ENCODE measurements at regions not wholly inside any gene's neighbourhood (a gene's known extent, or its start where the extent isn't known, plus 50 kb on each side); places are given as distances from the start of the nearest gene placed in this dataset.
"Not testable (repeated sequence)": the region's sequence is repeated elsewhere in the genome, so short reads cannot be mapped to it uniquely, and the experiment has no call there.

DNA sequence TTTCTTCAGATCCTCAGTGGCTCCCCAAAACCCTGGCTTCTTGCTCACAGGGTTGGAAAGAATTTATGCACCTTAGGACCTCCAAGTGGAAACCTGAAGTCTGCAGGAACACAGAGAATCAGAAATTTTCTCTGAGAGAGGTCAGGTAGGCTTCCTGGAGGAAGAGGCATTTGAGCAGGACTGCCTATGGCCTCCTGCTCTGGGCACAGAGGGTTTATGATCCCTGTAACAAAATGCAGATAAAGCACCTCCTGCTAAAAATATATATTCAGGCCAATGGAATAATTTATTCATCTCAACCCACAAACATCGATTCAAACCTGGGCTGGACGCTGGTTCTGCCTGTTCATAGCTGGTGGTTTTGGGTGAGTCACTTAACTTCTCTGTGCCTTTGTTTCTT, 68.1 kb upstream of the FGF3 start:
- DNase-seq (ENCODE audit: low spot score), result no peak

DNA sequence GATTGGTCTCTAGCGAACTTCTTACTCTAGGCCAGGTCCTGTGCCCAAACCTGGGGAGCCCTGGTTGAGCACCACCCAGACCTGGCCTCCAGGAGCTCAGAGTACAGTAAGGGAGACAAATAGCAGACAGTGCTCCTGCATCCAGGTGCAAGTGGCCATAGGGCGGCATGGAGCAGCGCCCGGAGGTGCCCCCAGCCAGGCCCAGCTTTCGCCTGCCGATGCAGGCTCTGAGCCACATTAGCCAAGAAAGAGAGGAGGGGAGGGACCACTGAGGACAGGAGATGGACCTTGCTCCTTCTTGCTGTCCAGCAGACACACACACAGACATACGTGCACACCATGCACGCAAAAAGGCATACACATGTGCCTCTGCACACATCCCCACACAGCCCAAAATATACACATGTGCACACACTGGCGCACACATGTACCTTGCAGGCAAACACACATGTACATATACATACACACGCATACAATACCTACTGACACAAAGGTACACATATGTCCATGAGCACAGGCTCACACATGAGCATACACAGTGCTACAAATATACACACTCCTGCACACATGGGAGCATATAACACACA, 68.7 kb upstream of the FGF3 start:
- DNase-seq (ENCODE audit: low spot score), result no peak

DNA sequence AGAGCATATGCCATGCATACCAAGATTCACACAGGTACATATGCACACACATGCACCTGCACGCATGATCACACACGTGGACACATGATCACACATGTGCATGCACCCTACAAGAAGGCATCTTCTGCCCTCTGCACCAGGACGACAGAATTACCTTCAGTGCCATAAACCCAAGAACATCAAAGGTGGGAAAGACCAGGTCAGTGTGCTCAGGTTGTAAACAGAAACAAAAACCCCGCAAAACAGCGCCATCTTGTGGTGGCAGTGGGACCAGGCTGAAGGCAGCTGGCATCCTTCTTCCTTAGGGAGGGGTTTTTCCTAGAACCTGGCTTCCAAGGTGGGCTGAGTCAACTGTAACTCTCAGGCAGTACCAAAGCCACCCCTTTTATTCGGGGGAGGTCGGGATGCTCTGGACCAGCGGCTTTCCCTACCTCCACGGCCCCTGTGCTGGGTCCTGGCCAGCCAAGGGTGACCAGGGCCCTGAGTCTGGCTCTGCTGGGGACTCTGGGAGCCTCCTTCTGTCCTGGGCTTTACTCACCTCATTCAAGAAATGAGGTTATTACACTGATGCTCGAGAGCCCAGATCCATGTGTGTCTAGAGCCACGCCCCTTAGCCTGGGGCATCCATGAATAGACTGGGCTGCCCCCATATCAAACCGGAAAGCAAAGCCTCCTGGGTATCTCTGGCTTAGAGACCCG, 69.4 kb upstream of the FGF3 start:
- DNase-seq (ENCODE audit: low spot score), result peak; percentile 62

DNA sequence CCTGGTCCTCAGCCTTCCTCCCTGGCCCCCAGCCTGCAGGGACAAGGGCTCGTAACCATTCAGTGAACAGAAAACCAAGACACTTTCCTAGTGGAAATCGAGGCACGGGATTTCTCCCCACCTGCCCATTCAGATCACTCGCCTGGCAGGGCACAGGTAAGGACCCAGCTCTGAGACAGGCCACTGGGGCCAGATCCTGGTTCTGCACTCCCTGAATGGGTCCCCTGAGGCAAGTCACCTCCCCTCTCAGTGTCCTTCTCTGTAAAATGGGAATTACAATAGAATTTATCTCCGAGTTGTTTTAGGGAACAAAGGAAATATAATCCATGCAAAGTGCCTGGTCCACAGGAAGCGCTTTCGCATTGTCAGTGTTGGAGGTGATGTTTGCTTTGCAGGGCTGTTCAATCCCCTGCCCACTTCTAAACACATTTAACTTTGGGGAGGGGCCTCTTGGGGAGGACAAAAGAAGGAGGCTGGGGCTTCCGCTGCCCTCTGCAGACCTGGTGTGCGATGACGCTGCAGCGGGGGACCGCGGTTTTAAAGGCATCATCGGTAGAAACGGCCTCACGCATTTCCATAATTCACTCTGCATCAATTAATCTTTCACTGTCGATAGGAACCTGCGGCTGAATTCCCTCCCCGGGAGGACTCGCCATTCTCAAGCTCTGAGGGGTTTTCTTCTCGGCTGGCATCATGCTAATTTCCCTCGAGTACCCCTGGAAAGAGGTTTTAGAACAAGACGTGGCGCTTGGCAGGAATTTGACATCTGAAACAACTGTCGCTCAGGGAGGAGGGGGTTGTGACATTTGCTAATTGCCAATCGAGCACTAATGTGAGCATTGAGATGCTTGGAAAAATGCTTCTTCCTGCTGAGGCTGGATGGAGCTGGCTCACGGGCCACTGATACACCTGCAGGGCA, 70.4 kb upstream of the FGF3 start:
- DNase-seq (ENCODE audit: low spot score), result no peak

DNA sequence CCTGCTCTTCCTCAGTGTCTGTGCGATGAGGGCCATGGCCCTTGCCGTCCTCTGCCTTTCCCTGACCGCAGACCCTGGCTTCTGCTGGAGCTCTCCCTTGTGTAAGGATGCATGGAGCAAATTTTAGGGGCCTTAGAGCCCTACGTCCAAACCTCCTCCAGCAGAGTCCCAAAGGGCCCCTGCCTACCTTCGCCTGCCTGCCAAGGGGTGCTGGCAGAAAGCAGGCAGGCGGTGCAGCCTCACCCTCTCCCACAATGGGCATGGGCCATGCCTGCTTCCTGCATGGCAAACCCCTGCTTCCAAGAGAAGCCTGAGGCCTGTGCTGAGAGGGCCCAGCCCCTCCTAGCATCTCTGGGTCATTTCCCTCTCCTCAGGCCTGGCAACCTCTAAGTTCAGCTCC, 71.3 kb upstream of the FGF3 start:
- DNase-seq (ENCODE audit: low spot score), result no peak

DNA sequence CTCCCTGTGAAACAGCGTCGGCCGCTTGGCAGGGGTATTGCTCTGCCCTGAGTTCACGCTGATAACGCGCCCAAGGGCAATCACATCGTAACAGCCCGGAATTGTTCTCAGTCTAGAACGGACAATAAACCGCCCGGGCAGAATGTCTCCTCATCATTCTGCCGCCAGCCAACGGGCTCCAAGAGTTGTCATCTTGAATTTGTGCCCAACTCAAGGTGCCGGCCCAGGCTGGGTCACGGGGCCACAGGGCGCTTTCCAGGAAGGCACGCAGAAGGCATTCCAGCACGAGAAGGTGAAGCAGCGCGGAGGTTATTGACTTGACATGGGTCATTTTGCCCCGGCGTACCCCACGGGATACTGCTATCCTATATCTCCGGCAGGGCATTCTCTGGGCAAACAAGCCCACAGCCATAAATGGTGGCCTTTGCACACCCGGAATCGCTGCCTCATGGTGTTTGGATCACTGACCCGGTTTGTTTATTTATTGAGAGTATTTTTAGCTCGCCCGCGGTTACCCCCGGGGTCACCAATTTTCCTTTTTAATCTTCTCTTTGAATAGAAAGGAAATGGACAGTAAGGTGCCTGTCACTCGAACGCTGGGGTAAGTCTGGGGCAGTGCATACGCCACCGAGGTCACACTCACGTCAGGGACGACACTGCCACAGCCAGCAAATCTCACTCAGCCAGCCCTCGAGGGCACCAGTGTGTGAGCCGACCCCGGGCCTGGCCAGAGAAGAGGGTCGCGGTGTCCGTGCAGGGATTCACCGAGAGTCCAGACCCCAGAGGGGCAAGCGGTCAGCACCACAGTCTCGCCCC, 72.4 kb upstream of the FGF3 start:
- no peak for DNase-seq (ENCODE audit: low spot score)

DNA sequence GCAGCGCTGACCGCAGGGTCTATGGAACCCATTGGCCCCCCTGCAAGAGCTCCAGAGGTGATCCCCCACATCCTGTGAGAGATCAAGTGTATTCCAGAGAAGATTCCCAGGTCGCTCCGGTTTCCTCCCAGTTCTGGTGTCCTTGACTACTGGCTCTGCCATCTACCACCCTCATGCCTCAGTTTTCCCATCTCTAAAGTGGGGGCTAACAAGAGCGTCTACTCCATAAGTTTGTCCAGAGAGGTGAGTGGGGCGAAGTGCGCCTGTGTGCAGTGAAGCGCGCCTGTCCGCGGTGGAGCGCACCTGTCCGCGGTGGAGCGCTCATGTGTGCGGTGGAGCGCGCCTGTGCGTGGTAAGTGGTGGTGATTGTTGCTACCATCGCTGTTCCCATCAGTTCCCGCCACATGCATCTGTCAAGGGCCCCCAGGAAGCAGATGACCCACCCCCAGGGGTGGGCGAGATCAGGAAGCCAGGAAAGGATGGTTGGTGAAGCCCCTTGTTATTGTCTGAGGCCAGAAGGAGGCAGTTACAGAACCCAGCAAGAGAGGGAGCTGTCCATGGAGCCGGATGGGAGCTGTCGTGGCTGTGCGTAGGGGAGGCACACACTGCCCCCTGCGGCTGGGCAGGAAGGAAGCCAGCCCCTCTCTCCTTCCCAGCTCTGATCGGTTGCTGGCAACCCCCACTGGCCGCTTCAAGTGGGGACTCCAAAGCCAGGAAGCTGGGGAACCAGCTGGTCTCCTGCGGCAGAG, 73.2 kb upstream of the FGF3 start:
- no peak for DNase-seq (ENCODE audit: low spot score)

DNA sequence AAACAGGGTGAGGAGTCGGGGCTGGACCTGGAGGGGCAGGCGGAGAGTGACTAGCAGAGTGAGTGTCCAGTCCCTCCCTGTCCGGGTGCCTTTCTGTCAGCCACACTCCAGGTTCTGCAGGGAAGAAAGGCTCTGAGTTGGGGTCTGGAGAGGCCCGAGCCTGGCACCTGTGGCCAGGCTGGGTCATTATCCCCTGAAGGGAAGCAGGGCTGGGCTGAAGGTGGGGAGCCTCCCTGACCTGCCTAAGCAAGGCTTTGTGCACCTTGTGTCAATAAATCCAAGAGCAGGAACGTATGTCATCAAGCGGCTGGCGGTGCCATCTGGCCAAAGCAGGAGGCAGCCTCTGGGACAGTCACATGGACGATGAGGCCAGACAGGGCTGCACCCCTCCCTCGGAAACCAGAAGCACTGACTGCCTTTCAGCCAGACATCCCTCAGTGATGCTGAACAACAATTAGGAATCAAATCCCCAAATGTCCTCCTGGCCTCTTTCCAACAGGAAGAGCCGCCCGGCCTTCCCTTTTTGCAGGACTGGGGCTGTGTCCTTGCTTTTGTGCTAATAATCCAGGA, 73.9 kb upstream of the FGF3 start:
- no peak for DNase-seq (ENCODE audit: low spot score)

DNA sequence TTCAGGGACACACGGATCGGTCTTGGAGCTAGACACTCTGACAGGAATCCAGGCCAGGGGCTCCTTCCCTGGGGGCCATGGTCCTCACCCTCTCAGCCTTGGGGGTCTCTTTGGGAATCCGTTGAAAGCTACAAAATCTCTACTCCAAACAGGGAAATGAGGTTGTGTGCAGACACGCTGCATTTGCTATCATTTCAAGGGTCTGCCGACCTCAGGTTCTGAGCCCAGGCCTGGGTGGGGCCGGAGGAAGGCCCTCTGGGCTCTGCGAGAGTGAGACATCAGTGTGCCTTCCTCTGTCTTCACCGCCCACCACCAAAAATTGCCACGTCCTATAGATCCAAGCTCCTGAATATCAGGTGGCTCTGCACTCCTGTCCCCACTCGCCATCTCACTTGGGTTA, 74.4 kb upstream of the FGF3 start:
- no peak for DNase-seq (ENCODE audit: low spot score)

DNA sequence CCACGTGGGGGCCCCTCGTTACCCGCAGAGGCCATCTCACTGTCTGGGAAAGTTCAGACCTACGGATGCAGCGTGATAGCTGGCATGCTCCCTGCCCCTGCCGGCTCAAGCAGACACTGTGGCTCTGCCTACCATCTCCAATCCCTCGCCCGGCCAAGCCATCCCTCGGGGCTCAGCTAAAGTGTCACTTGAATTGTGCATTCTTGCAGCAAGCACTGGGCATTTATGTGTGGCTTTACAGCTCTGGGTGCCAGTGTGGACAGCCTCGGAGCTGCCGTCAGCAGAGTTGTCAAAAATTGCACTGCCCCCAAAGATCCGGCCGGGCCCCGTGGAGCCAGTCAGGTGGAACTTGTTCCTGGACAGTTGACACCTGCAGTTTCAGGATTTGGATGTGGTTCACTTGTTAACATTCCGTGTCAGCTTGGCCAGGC, 75.0 kb upstream of the FGF3 start:
- no peak for DNase-seq (ENCODE audit: low spot score)

DNA sequence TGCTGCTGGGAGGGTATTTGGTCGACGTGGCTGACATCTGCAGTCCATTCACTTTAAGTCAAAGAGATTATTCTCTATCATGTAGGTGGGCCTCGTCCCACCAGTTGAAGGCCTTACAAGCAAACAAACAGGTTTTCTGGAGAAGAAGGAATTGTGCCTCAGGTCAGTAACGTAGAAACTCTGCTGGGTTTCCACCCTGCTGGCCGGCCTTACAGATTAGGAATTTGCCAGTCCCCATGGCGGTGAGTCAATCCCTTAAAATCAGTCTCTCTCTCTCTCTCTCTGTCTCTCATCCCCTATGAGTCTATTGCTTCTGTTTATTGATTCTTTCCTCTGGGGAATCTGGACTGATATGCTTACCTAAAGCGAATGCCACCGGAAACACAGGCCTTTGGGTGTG, 75.4 kb upstream of the FGF3 start:
- no peak for DNase-seq (ENCODE audit: low spot score)

DNA sequence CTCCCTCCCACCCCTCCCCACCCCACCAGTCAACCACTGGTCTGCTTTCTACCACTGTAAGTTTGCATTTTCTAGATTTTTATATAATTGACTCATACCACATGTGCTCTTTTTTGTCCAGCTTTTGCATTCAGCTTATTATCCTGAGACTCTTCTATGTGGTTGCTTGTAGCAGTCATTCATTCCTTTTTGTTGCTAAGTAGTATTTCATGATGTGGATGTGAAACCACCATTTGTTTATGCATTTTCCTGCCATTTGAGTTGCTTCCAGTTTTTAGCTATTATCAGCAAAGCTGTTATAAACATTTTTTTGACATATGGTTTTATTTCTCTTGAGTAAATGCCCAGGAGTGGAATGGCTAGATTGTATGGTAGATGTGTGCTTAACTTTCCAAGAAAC, 77.0 kb upstream of the FGF3 start:
- DNase-seq (ENCODE audit: low spot score), result no peak

DNA sequence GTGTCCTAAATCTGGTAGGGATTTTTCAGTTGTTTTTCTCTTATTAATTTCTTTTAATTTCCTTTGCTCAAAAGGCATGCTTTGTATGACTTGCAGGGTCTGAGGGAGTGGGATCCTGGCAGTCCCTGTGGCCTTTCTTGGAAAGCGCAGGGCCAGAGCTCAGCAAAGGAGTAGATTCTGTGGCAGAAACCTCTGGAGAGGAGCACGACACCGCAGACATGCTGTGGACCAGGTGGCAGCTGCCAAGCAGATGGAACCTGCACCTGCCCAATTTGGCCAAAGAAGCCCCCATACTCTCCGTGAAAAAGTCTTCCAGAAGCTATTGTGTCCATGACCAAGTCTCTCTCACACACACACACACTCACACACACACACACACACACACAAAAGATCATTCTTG, 78.9 kb upstream of the FGF3 start:
- DNase-seq (ENCODE audit: low spot score), result no peak

DNA sequence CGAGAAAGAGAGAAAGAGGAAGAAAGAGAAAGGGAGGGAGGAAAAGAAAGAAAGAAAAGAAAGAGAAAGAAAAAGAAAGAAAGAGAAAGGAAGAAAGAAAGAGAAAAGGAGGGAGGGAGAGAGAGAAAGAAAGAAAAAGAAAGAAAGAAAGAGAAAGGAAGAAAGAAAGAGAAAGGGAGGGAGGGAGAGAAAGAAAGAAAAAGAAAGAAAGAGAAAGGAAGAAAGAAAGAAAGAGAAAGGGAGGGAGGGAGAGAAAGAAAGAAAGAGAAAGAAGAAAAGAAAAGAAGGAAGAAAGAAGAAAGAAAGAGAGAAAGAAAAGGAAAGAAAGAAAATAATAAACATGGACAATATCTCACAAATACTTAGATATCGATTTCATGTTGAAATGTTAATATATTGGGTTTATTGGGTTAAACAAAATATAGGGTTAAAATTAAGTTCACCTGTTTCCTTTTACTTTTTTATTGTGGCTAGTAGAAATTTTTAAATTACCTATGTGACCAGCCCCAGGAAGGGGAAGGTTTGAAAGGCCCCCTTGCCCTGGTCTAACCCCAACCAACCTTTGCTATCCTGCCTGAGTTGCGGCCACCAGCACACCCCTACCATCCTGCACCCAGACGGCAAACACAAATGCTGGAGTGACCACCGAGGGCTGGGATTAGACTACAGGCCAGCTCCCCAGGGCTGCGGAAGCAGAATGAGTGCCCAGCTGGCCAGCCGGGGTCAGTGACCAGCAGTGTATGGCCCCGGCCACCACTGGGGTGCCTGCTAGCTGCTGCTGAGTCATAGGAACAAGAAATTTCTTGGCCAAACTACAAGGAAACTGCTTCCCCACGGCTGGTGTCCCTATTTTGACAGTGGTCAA, 81.0 kb upstream of the FGF3 start:
- DNase-seq (ENCODE audit: low spot score), result no peak

DNA sequence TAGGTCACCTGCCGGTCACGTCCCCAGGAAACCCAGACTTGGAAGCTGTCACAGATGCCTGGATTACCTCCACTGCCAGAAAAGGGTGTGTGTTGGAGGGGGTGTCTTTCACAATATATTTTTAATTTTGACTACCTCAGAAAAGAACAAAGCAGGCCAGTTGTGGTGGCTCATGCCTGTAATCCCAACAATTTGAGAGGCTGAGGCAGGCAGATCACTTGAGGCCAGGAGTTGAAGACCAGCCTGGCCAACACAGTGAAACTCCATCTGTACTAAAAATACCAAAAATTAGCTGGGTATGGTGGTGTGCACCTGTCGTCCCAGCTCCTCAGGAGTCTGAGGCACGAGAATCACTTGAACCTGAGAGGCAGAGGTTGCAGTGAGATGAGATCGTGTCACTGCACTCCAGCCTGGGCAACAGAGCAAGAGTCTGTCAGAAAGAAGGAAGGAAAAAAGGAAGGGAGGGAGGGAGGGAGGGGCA, 81.6 kb upstream of the FGF3 start:
- not testable (repeated sequence) for DNase-seq (ENCODE audit: low spot score)

DNA sequence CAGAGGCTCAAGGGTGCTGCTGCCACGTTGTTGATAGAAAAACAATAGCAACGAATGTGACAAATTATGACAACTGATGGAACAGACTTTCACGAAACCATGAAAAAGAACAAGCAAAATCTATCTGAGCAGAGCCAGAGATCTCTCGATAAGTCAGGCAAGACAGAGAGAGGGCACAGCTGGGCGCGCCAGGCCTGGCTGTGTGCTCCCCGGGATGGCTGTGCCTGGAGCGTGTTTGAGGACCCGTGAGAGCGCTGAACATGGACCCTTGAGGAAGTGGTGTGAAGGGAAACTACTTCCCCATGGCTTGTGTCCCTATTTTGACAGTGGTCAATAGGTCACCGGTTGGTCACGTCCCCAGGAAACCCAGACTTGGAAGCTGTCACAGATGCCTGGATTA, 83.1 kb upstream of the FGF3 start:
- no peak for DNase-seq (ENCODE audit: low spot score)

DNA sequence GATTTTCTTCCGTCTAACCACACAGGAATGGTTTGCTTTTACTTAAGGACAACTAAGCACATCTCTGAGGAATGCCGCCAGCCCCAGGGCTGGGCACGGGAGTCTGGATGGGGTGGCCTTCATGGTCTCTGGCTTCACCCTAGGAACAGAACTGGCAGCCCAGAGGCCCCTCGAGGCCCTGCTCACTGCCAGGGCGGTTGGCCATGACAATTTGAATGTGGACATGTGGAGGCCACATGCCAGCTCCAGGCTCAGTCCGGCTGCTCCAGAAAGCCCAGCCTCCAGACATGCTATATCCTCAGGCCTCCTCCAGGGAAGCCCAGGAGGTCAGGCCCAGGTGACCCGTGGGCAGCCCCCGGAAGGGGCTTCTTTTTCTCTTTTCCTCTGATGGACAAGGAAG, 84.0 kb upstream of the FGF3 start:
- DNase-seq (ENCODE audit: low spot score), result no peak

DNA sequence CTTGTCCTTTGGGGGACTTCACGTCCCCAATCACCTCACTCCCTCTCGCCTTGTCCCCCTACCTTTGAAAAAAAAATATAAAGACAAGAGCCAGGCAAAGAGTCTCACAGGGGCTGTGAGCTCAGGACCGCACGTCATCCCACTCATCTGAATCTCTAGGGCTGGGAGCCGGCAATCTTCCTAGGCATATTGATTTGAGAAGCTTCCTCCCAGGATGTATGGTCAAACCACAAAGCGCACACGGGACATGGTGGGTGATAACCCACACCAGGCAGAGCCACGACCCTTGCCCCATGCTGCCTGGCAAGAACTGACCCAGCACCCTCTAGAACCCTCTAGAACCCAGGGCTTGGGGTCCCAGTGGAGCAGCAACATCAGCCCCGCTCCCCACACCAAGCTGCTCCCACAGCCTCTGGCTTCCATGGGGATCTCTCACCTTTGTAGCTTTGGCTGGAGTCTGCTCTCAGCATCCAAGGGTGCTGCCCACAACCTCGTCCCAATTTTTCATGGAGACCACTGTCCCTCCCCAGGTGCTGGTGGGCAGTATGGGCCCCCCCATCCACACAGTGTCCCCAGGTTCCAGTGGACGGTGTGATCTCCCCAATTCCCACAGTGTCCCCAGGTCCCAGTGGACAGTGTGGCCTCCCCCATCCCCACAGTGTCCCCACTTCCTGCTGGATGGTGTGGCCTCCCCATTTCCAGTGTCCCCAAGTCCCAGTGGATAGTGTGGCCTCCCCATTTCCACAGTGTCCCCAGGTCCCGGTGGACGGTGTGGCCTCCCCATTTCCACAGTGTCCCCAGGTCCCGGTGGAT, 85.2 kb upstream of the FGF3 start:
- no peak for DNase-seq (ENCODE audit: low spot score)

DNA sequence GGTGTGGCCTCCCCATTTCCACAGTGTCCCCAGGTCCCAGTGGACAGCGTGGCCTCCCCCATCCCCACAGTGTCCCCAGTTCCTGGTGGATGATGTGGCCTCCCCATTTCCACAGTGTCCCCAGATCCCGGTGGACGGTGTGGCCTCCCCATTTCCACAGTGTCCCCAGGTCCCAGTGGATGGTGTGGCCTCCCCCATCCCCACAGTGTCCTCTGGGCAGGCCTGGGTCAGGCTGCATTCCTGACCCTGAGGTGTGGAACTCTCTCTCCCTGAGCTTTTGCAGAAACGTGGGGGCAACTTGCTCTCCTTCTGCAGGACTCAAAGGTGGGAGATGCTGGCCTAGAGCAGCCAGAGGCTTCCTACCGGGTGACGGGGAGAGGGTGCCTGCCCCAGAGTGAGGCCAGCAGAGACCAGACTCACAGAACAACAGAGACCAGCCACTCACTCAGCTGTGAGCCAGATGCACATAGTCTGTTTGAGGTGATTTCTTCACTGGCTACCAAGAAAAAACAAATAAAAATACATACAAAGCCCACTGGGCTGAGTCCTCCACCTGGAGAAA, 85.8 kb upstream of the FGF3 start:
- DNase-seq (ENCODE audit: low spot score), result no peak

Measured in CD4-positive, alpha-beta T cell treated with Interleukin-15 for 4 hours (primary cell).